ENCODE measurements at regions not wholly inside any gene's neighbourhood (a gene's known extent, or its start where the extent isn't known, plus 50 kb on each side); places are given as distances from the start of the nearest gene placed in this dataset.

DNA sequence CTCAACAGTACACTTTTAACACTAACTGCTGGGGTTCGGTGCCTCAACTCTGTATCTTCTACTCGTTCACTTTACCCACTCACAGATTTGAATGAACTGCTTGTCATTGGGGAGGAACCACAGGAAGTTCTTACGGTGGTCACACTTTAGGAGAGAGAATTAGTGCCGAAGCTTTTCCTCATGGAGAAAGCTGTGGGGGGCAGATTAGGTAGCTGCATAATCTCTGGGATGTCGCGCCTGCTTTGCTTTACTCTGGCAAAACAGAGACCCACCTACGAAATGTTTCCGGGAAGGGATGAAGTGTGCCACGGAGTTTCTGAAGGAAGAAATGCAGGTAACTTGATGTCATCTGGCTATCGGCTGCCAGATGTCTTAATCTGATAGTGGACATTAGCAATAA, 949.7 kb upstream of the TENM3 start:
- TF ChIP-seq CTCF (IDR thresholded peaks at IDR 0.05; ENCODE audit: unreplicated experiment): no peak
- Mint-ChIP-seq H3K27ac (ENCODE audit: low read depth, unreplicated experiment) (no peak overlapping the region), H3K4me1 (ENCODE audit: insufficient read depth, unreplicated experiment) (no peaks in the 10 kb centered on the region), H3K9me3 (ENCODE audit: unreplicated experiment) (no peaks in the 10 kb centered on the region), H3K4me3 (ENCODE audit: unreplicated experiment) (no peak overlapping the region), H3K27me3 (ENCODE audit: insufficient read depth, unreplicated experiment) (no peaks in the 10 kb centered on the region), H3K36me3 (ENCODE audit: insufficient read depth, unreplicated experiment) (no peaks in the 10 kb centered on the region)
- no TSS peak for BruUV-seq (replicated peaks)
- intact Hi-C loops (cut with micrococcal nuclease): no loop called here
- ChIA-PET CTCF (interaction anchor here (1.2 to 1.5 kb wide), 2 partner anchors 8 to 150 kb away, joined by 4 to 7 read pairs; no protein-coding TSS in a partner anchor), POLR2A (no interaction called here)
- DNase-seq (ENCODE audit: unreplicated experiment): no peak

DNA sequence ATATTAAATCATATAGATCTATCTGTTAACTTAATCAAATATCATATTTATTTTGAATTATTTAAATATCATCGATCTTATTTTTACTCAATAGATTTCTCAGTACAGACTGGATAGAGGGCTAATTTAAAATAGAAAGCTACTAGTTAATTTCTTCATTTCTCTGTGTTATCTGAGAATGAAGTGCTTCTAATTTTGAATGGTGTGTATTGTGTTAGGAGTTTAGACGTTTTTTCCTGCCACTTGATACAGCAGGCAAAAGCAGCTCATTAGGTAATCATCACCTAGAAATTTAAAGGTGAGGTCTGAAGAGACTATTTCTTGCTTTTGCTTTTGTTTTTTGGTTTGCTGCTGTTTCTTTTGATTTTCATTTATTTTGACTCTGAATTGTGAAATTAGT, 948.8 kb upstream of the TENM3 start:
- DNase-seq (ENCODE audit: unreplicated experiment): no peak
- H3K36me3 Mint-ChIP-seq (ENCODE audit: insufficient read depth, unreplicated experiment): no peaks in the 10 kb centered on the region
- H3K4me1 Mint-ChIP-seq (ENCODE audit: insufficient read depth, unreplicated experiment): no peaks in the 10 kb centered on the region
- ChIA-PET POLR2A (no interaction called here), CTCF (no interaction called here)
- no peak overlapping the region for H3K27ac Mint-ChIP-seq (ENCODE audit: low read depth, unreplicated experiment)
- no TSS peak for BruUV-seq (replicated peaks)
- intact Hi-C loops (cut with micrococcal nuclease): no loop called here
- no peak for TF ChIP-seq CTCF (IDR thresholded peaks at IDR 0.05; ENCODE audit: unreplicated experiment)
- H3K27me3 Mint-ChIP-seq (ENCODE audit: insufficient read depth, unreplicated experiment): no peaks in the 10 kb centered on the region
- H3K4me3 Mint-ChIP-seq (ENCODE audit: unreplicated experiment): no peak overlapping the region
- H3K9me3 Mint-ChIP-seq (ENCODE audit: unreplicated experiment): no peaks in the 10 kb centered on the region

DNA sequence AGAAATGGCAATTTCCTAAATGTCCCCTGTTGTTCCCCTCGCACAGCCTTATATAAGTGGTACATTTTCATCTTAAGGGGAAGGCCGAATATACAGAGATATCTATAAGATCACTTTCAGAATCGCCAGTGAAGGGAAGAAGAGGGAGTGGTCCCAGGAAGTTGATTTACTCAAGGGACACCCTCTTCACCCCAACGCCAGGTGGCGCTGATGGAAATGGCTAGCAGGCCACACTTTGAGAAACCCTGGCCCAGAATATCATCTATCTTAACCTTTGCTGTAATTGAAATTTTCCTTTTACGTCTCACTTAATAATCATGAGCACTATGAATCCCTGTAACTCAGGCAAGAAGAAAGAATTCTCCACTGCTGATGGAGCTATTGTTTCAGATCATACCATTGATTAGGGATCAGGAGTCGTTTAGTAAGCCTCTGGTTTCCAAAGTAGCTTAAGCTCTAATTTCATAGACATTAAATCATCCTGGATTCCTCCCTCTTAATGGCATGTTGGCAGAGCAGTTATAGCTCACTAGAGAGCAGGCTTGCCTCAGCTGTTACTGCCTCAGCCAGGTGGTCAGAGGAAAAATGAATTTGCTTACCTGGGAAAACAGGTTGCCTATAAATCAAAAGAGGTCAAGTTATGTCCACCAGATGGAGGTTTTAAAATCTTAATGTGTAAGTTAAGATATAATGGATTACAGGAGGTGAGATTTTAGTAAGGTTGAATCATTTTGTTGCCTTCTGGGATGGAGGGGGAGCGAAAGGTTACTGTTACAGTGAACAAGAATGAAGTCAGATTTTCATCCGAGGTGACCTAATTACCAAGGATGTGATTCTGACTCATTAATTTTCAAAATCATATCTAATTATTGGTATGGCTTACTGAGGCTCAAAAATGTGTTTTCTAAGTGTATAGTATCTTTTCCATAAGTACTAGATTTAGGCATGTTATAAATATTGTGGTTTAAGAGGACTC, 941.2 kb upstream of the TENM3 start:
- BruUV-seq (replicated peaks): no TSS peak
- Mint-ChIP-seq H3K4me1 (ENCODE audit: insufficient read depth, unreplicated experiment) (peaks cover 5% of the 10 kb centered on the region), H3K4me3 (ENCODE audit: unreplicated experiment) (no peak overlapping the region), H3K27ac (ENCODE audit: low read depth, unreplicated experiment) (no peak overlapping the region), H3K27me3 (ENCODE audit: insufficient read depth, unreplicated experiment) (no peaks in the 10 kb centered on the region), H3K36me3 (ENCODE audit: insufficient read depth, unreplicated experiment) (no peaks in the 10 kb centered on the region), H3K9me3 (ENCODE audit: unreplicated experiment) (no peaks in the 10 kb centered on the region)
- intact Hi-C loops (cut with micrococcal nuclease): loop anchor here (1.0 to 2.0 kb wide), 2 partner anchors 159 to 226 kb away; no protein-coding TSS in a partner anchor
- peak; percentile 81 for DNase-seq (ENCODE audit: unreplicated experiment)
- POLR2A ChIA-PET: no interaction called here
- TF ChIP-seq CTCF (IDR thresholded peaks at IDR 0.05; ENCODE audit: unreplicated experiment): peak; percentile 69
- CTCF ChIA-PET: interaction anchor here (0.6 to 4.4 kb wide), 8 partner anchors 9 to 1546 kb away, joined by 3 to 20 read pairs (median 4); no protein-coding TSS in a partner anchor

DNA sequence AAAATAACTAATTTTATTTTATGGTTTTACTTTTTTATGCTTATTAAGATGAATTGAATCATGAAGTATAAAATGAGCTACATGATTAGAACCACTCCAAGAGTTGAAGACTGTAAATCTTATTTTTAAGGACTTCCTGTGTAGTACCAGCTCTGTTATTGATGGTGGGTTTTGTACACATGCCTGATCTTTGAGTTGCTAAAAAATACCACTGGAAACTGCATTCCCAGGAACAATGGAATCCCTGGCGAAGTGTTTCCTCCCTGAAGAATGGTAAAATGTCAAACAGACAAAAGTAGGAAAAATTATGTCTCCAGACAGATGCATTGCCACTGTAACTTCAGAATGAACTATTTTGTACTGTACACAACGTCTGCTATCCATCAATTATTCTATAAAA, 935.4 kb upstream of the TENM3 start:
- Mint-ChIP-seq H3K27ac (ENCODE audit: low read depth, unreplicated experiment) (no peak overlapping the region), H3K9me3 (ENCODE audit: unreplicated experiment) (no peaks in the 10 kb centered on the region), H3K36me3 (ENCODE audit: insufficient read depth, unreplicated experiment) (no peaks in the 10 kb centered on the region), H3K27me3 (ENCODE audit: insufficient read depth, unreplicated experiment) (no peaks in the 10 kb centered on the region), H3K4me3 (ENCODE audit: unreplicated experiment) (no peak overlapping the region), H3K4me1 (ENCODE audit: insufficient read depth, unreplicated experiment) (no peaks in the 10 kb centered on the region)
- TF ChIP-seq CTCF (IDR thresholded peaks at IDR 0.05; ENCODE audit: unreplicated experiment): no peak
- CTCF ChIA-PET: interaction anchor here (0.9 kb wide), 1 partner anchor 165 kb away, joined by 3 read pairs; no protein-coding TSS in a partner anchor
- DNase-seq (ENCODE audit: unreplicated experiment): no peak
- POLR2A ChIA-PET: no interaction called here
- intact Hi-C loops (cut with micrococcal nuclease): no loop called here
- no TSS peak for BruUV-seq (replicated peaks)
